ENCODE measurements at regions not wholly inside any gene's neighbourhood (a gene's known extent, or its start where the extent isn't known, plus 50 kb on each side); places are given as distances from the start of the nearest gene placed in this dataset.

DNA sequence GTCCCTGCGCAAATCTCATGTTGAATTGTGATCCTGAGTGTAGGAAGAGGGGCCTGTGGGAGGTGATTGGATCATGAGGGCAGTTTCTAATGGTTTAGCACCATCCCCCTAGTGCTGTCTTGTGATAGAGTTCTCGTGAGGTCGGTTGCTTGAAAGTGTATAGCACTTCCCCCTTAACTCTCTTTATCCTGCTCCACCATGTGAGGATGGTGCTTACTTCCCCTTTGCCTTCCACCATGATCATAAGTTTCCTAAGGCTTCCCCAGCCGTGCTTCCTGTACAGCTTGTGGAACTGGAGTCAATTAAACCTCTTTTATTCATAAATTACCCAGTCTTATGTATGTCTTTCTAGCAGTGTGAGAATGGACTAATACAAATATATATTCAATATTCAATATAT lies 303.7 kb upstream of the SEL1L start:
- DNase-seq (ENCODE audit: low spot score), result no peak

DNA sequence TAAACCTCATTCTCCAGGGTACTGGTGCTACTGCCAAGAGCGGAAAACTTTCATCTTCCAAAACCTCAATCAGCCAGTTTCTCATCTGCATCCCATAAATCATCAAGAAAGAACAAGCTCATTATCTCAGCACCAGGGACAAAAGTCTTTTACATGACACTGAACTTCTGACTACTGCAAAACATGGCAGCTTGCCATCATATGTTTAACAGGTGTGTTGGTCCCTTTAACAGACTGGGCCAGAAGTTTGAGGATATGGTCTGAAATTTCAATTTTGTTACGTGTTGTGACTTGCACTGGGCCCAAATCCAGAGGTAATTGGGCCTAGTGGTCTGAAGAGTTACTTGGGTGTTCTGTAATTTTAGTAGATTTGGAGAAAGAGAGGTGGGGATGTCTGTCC lies 305.4 kb upstream of the SEL1L start:
- no peak for DNase-seq (ENCODE audit: low spot score)

DNA sequence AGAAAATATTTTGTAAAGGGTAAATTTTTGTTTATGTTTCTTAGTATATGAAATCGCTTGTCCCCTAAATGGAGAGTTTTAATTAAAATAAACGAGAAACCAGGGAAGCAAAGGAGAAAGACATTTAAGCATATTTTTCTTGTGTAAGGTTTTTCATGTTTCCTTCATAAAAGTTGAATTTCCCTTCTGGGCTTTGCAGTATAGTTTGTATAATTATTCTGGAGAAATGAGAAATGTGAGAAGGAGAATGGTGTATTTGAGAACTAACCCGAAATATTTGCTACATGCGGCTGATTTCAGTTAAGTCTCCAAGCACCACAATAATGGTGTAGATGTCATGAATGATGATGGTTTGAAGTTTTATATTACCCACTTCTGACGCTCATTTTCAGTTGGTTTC lies 307.7 kb upstream of the SEL1L start:
- DNase-seq (ENCODE audit: low spot score), result no peak

DNA sequence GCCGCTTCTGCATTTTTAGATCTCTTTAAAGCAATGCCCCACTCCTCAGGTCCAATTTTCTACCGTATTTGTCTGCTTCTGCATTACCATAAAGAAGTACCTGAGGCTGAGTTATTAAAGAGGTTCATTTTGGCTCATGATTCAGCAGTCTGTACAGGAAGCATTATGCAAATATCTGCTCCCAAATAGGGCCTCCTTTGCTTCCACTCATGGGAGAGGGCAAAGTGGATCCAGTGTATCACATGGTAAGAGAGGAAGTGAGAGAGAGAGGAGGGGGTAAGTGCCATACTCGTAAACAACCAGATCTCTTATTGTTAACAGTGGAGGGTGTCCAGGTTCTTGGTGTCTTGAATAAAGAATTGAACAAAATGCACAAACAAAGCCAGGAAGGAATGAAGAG lies 316.1 kb upstream of the SEL1L start:
- DNase-seq (ENCODE audit: low spot score), result no peak

DNA sequence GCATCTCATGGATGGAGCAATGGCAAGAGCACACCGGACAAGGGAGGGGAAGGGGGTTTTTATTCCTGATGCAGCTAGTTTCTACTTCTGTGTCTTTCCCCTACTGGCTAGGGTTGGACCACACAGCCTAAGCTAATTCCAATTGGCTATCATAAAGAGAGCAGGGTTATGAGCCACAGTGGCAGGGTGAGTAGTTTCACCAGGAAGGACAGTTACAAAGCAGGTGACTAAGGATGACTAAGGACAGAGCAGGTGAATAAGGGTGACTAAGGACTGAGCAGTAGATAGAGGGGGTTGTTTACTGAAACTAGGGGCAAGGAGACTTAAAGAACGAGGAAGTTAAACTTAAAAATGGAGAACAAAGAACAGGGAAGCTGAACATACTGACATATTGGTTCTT lies 321.4 kb upstream of the SEL1L start:
- DNase-seq (ENCODE audit: low spot score), result no peak

DNA sequence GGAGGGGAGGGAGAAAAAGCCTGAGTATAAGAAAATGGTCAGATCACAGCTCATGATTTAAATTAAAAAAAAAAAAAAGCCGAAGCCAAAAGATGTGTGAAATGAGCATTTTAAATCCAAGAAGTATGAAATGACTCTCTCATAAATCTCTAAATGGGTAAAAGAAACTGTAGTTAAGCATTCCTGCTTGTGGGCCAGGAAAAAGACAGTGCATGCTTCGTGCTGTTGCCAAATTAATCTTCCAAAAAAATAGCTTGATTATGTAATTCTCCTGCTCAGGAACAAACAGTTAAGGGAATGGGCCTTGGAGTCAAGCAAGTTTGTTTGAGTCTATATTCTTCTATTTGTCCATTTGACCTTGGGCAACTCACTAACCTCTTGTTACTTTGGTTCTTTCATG lies 325.4 kb upstream of the SEL1L start:
- no peak for DNase-seq (ENCODE audit: low spot score)

DNA sequence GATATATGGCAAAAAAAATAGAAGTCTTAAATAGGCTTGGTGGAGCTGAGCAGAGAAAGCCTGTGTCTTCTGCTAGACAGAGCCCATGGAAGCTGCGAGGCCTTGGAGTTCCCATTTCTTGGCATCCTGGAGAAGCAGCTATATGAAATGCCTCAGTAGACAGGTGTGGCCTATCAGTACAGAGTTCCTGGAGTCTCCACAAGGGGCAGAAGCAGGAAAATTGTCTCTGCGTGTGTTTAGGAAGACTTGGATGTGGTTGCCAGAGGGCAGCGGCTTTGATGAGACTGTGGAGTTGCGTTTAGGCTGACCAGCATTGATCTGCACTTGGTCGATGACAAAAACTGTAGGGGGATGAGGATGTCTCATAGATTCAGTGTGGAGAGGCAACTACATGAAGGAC lies 334.5 kb upstream of the SEL1L start:
- DNase-seq (ENCODE audit: low spot score), result no peak

DNA sequence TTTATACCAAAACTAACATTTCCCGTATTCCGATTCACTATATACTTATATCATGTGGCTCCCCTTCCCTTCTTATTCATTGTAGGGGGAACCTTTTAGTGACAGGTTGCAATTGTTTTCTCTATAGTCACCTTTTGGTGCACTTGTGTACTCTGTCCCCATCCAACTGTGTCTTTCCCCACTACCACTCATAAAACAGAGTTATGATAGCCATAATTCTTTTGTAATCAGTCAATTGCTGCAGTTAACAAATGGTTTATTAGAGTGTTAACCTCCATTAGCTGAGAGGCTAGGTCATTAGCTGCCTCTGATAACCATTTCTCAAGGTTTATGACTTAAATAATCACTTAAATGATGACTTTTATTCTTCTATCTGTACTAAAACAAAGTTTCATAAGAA lies 338.1 kb upstream of the SEL1L start:
- no peak for DNase-seq (ENCODE audit: low spot score)

DNA sequence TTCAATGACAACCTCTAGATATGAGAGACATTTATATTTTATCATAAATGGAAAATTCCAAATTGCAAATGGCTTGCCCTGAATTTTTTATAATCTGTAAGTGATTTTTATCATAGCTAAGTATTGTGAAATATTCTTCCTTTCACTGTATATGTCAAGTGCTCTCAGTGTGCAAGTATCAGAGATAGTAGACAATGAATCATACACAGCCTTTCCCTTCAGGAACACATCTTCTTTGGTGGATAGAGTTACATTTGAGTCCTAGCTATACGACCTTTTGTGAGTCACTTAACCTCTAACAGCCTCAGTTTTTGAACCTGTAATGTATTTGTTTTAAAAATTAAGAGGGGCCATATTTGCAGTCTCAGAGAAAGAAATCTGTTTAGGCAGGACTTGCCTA lies 350.7 kb upstream of the SEL1L start:
- no peak for DNase-seq (ENCODE audit: low spot score)

DNA sequence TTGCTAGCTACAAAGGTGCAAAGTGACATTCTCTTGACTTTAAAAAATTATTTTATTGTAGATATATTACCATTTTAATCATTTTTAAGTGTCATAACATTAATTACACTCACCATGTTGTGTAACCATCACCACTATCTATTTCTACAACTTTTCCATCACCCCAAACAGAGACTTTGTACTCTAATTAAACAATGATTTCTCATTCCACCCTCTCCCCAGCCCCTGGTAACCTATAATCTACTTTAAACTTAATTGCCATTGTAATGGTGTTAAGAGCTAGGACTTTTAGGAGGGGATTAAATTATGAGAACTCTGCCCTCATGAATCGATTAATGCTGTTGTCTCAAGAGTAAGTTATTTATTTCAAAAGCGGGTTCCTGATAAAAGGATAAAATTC lies 352.9 kb upstream of the SEL1L start:
- no peak for DNase-seq (ENCODE audit: low spot score)

DNA sequence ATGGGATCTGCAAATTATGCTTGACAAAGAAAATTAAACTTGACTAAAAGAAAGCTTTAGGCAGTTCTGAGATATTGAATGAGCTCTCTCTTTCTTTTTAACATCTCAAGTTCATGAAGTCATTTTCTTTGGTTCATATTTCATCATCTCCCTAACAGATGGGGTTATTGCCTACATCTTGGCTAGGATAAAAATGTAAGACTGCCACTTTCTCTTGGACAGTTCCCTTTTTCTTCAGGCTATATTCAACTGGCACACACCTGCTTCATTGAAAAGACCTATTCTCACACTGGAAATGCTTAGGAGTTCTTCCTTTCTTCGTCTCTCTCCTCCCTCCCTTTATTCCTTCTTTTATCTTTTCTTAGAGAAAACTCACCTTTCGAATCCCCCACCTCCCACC lies 355.9 kb upstream of the SEL1L start:
- DNase-seq (ENCODE audit: low spot score), result no peak

DNA sequence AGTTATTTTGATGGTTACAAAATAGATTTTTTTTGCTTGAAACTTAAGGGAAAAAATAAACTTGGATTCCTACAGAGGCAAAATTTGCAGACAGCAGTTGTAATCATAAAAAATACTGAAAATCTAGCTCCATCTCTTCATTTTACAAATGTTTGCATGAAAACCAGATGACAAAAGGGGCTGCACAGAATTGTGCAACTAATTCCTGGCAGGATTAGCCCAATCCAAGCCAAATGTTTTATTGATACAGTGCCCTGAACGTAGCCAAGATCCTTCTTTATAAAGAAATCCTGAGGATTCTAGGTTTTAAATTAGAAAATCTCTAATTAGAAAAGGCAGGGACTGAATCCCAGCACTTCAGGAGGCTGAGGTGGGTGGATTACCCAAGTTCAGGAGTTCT lies 356.4 kb upstream of the SEL1L start:
- no peak for DNase-seq (ENCODE audit: low spot score)

DNA sequence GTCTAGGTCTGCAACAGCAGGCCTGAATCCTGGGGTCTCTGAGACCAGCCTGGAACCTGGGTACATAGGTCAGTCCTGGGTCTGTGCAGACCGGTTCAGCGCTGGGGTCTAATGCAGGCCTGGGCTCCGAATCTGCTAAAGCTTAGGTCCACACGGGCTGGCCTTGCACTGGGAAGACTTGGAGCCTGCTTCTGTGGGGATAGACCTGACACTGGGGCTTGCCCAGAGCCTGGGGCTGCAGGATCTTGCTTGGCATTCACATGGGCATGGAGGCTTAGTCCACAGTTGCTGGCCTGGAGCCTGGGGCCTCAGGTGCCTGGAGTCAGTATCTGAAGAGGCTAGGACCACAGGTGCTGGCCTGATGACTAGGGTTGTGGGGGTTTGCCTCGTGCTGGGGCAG lies 369.8 kb upstream of the SEL1L start:
- DNase-seq (ENCODE audit: low spot score), result no peak

DNA sequence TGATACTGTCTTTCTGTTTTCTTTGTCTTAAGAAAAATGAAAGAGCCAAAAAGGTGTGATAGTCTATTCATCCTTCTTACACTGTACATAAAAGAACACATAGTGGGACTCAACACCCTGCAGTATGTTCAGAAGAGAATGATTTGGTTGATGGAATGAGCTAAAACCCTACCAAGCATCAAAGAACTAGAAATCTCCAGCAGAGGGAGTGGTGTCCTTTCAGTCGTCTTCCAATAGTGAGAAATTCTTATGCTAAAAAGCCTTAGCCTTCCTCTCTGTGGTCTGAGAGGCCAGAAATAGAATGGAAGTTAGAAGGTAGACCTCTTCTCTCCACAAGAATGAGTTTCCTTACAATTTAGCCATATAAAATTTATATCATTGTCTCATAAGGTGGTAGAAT lies 393.4 kb upstream of the SEL1L start:
- DNase-seq (ENCODE audit: low spot score), result peak; percentile 37

DNA sequence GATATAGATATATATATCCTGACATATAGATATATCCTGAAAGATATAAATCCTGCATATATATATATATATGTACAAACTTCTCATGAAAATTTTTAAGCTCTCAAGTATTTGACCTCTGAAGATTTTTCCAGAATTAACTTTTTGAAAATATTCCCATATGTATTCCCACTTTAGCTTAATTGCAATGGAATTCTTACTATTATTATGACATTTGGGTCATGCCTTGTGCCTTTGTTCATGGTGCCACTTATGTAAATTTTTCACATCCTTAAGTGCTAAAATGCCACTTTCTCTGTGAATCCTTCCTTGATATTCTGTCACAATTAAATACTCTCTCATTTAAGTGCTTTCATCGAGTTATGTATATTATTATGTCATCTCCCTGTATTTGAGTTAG lies 398.2 kb upstream of the SEL1L start:
- DNase-seq (ENCODE audit: low spot score), result no peak

DNA sequence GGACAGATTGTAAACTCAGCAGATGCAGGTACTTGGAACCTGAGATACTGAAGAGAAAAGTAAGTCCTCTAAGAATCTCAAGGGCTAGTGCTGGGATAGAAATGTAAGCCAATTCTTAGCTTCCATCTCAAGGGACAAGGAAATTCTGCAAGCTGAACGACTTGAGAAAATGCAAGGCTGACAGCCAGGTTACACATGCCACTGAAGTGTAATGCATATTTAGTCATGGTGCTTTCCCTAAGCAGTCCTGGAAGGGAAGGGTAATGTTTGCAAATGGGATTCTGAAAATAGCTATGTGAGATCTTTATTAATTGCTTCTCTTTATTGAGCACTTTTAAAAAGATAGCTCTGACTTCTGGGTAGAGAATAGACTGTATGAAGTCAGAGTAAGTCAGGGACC lies 402.7 kb upstream of the SEL1L start:
- DNase-seq (ENCODE audit: low spot score), result no peak

DNA sequence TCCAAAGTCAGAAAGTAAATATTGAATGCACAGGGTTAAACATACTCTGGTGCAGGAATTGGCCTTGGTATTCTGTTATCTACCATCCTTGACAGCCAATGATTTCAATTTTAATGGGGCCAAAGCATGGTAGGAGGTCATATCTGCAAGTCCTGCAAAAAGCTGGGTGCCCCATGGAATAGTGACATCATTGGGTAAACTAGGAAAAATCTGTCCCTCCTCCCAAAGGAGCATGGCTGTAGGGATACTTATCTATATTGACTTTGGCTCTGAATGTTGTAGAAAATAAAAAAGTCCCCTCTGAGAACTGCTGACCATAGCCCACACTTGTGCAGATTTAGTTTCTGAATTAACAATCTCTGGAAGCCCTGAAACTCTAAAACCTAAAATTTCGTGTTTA lies 403.2 kb upstream of the SEL1L start:
- no peak for DNase-seq (ENCODE audit: low spot score)

DNA sequence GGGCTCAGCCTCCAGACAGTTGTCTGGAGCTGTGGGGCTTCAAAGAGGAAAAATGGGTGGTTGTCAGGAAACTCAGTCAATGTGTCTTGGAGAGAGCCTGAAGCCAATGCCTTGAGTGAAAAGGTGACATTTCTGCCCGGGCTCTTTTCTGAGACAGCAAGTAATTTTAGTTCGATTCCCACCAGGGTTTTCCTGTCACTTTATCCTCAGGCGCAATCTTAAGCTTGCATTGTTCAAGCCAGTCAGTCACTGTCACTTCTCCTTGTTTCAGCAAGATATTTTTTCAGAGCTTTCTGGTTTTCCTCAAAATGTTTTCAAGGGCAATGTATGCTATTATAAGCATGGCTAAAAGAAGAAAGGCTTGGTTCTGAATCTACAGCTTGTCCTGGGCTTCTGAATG lies 404.7 kb upstream of the SEL1L start:
- DNase-seq (ENCODE audit: low spot score), result no peak

DNA sequence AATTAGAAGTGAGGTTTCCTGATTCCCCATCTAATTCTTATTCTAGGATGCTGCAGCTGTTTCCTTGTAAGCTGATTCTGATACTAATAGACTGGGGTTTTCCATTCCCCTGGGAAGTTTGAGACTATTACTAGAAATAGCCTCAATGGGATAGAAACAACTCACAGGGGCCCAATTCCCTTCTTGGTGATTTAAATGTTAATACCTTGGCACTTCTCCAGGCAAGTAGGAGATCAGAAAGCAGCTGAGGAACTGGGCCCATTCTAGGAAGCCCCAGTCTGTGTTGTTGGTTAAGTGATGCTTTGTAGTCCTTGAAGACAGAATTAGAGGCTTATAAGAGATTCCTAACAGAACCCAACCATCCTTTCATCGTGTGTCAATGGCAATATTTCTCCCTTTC lies 407.0 kb upstream of the SEL1L start:
- no peak for DNase-seq (ENCODE audit: low spot score)

DNA sequence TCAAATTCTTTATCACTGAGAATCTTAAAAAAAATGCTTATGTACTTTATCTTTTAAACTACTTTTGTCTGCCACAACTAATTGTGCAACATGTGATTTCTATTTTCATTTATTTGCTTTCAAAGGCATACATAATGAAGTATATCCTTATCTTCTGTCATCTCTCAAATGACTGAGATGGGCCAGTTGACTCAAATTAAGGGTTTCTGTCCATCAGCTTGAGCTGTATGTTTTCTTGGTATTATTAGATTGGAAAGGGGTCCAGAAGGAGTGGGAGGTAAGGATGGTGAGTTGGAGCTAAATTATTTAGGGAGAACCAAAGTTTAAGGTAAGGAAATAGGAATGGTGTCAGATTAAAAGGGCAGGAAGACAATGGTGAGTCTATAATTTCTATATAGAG lies 408.4 kb upstream of the SEL1L start:
- no peak for DNase-seq (ENCODE audit: low spot score)

DNA sequence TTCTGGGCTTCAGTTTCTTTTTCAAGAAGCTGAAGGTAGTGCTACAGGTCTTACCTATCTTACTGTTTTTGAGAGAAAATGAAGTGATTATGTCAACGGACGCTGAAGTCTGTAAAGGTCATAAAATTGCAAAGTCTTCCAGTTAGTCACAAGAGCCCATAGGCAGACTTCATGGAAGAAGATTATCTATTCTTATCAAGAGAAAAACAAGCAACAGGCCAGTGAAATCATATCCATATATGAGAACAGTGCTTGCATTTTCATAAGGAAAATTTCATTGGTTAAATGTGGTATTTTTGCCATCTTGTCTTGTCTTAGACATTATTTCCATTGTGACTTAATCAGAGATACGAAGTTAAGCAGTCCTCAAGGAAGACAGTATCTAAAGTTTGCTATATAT lies 412.7 kb upstream of the SEL1L start:
- peak; percentile 2 for DNase-seq (ENCODE audit: low spot score)

DNA sequence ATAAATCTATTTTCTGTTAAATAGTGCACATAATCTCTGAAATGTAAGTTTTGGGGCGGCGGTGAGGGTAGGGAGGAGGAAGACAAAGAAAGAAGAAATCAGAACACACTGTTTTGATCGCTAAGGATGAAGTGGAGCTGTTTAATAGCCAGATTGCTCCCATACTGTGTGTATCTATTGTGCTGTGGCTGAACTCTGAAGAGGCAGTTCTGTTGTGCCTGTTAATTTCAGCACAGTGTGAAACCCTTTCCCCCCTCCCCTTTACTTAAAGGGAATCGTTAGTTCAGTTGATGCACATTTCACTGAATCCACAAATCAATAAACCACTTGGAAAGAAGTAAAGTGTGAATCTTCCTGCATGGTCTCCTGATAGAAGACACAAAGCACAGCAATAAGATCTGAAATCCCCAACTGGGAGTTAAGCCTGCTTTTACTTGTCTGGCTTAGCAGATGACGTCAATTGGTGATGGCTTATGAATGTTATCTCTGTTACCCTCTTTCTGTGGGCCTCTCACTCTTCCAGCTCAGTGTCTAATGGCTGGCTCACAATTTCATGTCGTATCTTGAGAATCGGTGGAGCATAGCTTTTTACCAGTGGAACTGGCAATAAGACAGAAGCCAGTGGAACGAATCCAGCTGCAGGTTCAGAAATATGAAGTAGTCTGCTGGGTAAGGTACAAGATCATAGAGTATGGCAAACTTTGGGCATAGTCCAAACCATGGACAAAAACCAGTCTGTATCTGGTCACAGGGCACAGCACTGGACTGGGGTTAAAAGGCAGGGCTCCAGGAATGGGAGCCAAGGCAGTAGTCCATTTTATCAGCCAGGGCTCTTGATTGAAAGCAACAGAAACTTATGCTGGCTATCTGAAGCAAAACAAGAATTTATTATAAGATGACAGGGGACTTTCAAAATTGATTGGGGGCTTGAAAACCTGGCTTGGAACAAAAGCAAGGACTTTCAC lies 413.5 kb upstream of the SEL1L start:
- DNase-seq (ENCODE audit: low spot score), result peak; percentile 77

DNA sequence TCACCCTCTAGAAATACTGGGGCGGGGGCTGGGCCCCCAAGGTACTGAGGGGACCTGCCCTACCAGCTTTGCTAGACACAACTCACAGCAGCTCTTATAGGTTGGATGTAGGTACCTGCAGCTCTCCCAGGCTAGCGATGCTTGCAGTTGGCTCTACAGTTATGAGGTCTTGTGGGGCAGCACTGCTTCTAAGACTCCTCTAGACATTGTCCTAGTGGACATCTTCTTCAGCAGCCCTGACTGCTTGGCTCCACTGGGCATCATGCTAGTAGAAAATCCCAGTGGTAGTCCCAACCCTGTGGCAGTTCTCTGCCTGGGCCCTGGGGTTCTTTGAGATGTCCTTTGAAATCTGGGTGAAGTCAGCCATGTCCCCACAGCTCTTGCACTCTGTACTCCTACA lies 419.3 kb upstream of the SEL1L start:
- DNase-seq (ENCODE audit: low spot score), result no peak

DNA sequence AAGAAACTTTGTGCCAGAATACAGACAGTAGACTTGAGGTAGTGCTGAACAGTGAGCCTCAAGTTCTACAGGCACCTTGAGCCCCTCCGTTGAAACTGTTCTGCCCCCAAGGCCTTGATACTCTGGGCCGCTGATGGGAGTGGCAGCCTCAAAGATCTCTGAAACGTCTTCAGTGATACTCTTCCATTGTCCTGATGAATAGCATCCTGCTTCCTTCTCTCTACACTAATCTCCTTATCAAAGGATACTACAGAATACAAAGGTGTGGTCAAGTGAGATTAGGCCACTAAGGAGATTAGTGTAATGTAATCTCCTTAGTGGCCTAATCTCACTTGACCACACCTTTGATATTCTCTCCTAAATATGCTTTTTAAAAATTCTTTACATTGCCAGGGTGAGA lies 419.8 kb upstream of the SEL1L start:
- no peak for DNase-seq (ENCODE audit: low spot score)

All from globus pallidus (tissue), 1 donor.